Neural progenitor cell (in vitro differentiated cells): ENCODE measurements at regions not wholly inside any gene's neighbourhood (a gene's known extent, or its start where the extent isn't known, plus 50 kb on each side); places are given as distances from the start of the nearest gene placed in this dataset.

Source experiments
- CTCF ChIP-seq: fragments of 200-600 bp; sonication (generic); IDR thresholded peaks from 2 replicates; pipeline ENCODE4 v1.5.1; 2017; ENCODE audit warnings: antibody characterized with exemption, mild to moderate bottlenecking
- EZH2 ChIP-seq: fragments of 200-600 bp; sonication (generic); IDR thresholded peaks from 2 replicates; pipeline ENCODE4 v1.6.1; 2017; ENCODE audit warnings: antibody characterized with exemption, mild to moderate bottlenecking, moderate library complexity

GRCh38 chr1:113231866-113232265, 158.4 kb upstream of the MAGI3 start:
- TF ChIP-seq CTCF (no peak), EZH2 (no peak)
